ENCODE measurements at regions not wholly inside any gene's neighbourhood (a gene's known extent, or its start where the extent isn't known, plus 50 kb on each side); places are given as distances from the start of the nearest gene placed in this dataset.
A peak's percentile ranks its signal among the peaks of the same experiment; 100 is the strongest.
"Not testable (repeated sequence)": the region's sequence is repeated elsewhere in the genome, so short reads cannot be mapped to it uniquely, and the experiment has no call there.

DNA sequence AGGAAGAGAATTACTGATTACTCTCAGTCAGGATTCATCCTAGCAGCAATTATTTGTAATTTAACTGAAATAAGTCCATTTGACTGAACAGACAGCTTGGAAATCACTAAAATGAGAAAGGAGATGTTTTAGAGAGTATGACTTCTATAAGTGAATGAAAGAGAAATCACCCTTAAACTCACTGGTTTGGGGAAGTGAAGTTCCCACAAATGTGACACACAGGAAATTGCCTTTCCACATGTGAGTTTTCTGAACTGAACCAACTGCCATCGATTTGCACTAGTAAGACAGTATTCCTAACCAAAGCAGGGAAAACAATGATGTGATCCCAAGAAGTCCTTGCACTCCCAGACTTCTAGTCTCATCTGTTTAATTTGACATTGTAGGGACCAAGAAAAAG is 110.5 kb downstream of the FAM72C start:
- DNase-seq (ENCODE audit: low spot score in 2 of 2); H3K27ac Mint-ChIP-seq; H3K36me3 Mint-ChIP-seq; H3K4me1 Mint-ChIP-seq; ATAC-seq; H3K9me3 Mint-ChIP-seq; H3K4me3 Mint-ChIP-seq: not testable (repeated sequence)

DNA sequence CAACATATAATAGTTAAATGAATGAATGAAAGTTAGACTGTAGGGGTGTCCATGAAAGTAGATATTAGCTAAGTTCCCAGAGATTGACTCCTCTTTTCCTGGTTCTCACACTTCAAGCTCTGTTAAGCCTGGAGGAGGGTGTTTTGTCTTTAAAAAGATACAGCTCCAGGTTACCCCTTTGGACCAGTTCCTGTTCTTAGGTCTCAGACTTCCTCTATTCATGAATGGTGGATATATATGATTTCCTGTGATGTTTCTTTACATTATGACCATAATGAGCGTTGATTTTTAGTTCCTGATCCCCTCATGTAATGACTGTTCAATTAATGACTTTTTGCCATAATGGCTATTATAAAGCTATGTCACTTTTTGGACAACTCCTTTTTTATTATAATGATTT is 115.9 kb downstream of the FAM72C start:
- not testable (repeated sequence) for ATAC-seq

DNA sequence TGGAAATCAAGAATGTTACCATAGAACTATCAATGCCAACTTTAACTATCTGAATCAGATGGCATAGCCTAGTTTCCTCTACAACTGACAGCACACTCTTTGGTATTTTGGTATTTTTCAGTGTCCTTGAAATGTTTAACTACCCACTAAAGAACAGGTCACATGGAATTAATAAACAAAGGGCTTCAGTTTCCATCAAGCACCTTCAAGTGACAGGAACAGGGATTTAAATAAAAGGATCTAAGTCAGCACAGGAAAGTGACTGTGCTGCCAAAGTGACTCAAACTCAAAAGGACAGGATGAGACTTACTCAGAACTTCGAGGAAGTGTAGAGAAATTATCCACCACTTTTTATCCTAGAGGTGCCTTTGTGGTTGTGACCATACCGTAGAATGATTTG is 117.7 kb downstream of the FAM72C start:
- not testable (repeated sequence) for H3K4me1 Mint-ChIP-seq; H3K4me3 Mint-ChIP-seq; H3K36me3 Mint-ChIP-seq; DNase-seq (ENCODE audit: low spot score in 2 of 2); ATAC-seq; H3K9me3 Mint-ChIP-seq; H3K27ac Mint-ChIP-seq

More for the DNA sequence above, 115.9 kb downstream of the FAM72C start:
- not testable (repeated sequence) for H3K27ac Mint-ChIP-seq; H3K4me1 Mint-ChIP-seq; H3K36me3 Mint-ChIP-seq; H3K9me3 Mint-ChIP-seq; H3K4me3 Mint-ChIP-seq; DNase-seq (ENCODE audit: low spot score in 2 of 2)

DNA sequence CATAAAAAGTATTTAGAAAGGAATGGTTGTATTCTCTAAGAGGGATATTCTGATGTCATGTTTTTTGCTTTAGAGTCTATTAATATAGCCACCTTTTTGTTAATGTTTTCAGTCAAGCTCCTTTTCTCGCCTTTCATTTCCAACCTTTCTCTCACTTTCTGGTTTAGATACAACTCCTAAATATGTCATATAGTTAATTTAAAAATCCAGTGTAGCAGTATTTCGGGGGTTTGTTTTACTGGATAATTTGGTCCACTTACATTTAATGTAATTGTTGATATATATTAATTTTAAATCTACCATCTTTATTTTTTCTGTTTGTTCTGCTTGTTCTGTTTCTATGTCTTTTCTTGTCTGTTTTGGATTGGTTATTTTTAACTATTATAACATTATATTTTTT is 121.1 kb downstream of the FAM72C start:
- not testable (repeated sequence) for H3K27ac Mint-ChIP-seq; H3K36me3 Mint-ChIP-seq; H3K9me3 Mint-ChIP-seq; H3K4me3 Mint-ChIP-seq; H3K4me1 Mint-ChIP-seq; ATAC-seq; DNase-seq (ENCODE audit: low spot score in 2 of 2)

DNA sequence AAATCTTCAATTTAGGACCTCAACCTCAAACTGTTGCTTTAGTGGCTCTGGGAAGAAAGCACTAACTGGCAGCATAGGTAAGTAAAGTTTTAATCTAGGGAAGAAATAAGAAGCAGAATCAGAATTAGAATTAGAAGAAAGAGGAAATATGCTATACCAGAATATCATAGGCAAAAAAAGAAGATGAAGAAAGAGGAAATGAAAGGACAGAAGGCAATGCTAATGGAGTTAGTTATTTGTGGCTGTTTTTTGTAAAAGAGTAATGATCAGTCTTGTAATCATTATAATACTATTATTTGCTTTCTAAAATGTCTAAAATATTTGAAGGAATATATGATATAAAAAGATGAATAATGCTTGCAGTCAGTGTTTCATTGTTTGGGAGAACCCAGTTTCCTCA is 122.9 kb downstream of the FAM72C start:
- H3K27ac Mint-ChIP-seq; H3K36me3 Mint-ChIP-seq; H3K4me3 Mint-ChIP-seq; H3K4me1 Mint-ChIP-seq; DNase-seq (ENCODE audit: low spot score in 2 of 2); H3K9me3 Mint-ChIP-seq; ATAC-seq: not testable (repeated sequence)

DNA sequence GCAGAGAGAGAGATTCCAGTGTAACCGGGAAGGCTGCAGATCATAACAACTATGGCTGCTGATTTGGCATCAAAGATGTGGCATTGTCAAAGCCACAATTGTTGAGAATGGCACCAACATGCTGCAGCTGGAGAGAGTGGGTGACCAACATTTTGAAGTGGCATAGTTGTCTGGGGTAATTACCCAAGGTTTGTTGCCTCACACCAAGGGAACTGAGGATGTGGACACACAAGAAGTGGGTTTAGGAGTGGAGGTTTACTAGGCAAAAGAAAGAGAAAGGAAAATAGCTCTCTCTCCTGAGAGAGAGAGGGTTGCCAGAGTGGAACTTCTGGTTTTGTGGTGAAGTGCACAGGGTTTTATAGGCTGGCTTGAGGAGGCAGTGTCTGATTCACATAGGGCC is 126.6 kb downstream of the FAM72C start:
- DNase-seq (ENCODE audit: low spot score in 2 of 2); H3K9me3 Mint-ChIP-seq; H3K36me3 Mint-ChIP-seq; H3K27ac Mint-ChIP-seq; H3K4me1 Mint-ChIP-seq; H3K4me3 Mint-ChIP-seq; ATAC-seq: not testable (repeated sequence)

DNA sequence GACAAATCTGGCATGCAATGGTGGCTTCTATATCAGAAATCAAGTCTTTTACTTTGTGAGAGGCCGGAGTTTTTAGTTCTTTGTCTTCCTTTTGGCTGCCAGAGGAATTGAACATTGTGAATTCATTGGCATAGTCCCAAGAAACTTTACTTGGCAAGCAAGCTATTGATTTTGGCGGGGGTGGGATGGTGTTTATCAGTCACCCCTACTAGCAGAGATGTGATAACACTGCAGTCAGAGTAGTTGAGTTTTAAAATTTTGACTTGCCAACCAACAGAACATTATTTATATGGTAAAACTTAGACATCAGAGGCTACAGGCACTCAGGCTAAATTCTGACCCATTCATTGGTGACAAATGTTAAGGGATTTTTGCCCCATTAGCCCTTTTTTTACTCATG is 129.7 kb downstream of the FAM72C start:
- ATAC-seq; H3K27ac Mint-ChIP-seq; H3K9me3 Mint-ChIP-seq; DNase-seq (ENCODE audit: low spot score in 2 of 2); H3K4me3 Mint-ChIP-seq; H3K36me3 Mint-ChIP-seq; H3K4me1 Mint-ChIP-seq: not testable (repeated sequence)

DNA sequence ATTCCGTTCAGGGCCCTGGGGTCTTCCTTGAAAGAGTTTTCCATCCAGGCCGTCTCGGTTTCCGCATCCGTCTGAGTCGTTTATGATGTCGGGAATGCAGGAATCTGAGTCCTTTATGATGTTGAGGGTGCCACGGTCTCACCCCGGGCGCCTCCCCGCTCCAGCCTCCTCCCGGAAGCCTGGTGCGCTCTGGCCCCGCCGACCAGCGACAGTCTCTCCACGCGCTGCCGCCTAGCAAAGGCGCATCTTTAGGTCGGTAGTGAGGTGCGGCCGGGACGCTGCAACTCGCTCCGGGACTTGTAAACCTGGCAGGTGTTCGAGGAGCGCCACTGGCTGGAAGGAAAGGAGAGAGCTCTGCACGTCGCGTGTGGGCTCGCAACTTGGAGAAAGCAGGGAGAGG is 132.6 kb downstream of the FAM72C start:
- peak; percentile 68 for ATAC-seq
- not testable (repeated sequence) for H3K9me3 Mint-ChIP-seq; H3K27ac Mint-ChIP-seq; H3K4me3 Mint-ChIP-seq; H3K36me3 Mint-ChIP-seq; H3K4me1 Mint-ChIP-seq; DNase-seq (ENCODE audit: low spot score in 2 of 2)

DNA sequence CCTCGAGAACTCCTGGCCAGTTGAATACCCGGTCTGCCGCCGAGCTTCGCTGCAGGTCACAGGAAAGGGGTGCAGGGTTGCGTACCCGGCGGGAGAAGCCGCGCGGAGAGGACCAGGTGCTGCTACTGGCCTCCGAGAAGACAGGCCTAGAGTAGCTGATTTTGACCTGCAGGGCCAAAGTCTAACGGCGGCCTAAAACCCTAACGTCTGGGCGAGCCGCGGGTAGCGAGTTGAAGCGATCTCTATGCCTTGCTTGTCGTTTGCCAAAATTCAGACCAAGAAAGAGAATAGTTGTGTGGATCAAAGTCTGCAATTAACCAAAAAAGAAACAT is 133.2 kb downstream of the FAM72C start:
- H3K9me3 Mint-ChIP-seq; ATAC-seq; H3K4me1 Mint-ChIP-seq; H3K36me3 Mint-ChIP-seq; H3K27ac Mint-ChIP-seq; DNase-seq (ENCODE audit: low spot score in 2 of 2); H3K4me3 Mint-ChIP-seq: not testable (repeated sequence)

DNA sequence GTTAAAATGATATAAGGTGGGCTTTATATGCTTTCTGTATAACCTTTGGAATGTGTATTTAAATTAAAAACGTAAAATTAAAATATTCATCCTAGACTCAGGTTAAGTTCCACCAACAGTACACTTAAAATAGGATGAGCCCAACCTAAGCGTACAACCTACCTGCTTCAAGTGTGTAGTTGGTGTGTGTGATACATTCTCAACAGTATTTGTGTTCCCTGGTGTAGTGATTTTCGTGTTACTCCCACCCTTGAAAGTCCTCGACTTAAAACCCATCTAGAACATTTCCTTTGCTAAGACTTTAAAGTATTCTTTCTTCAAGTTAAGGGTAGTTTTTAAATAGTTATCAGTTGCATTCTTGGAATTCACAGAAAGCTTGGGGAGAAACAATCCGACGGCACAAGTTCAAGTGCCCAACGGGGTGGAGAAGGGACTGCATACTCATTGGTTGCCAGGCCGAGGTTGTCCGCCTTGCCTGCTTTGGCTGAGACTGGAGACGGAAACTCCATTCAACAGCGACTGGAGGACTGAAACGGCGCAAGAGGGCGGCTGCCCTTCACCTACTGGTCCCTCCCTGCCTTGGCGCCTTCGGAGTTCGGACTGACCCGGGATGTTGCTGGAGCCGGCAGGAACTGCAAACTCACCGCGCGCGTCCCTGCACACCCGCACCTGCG is 133.7 kb downstream of the FAM72C start:
- not testable (repeated sequence) for DNase-seq (ENCODE audit: low spot score in 2 of 2); H3K27ac Mint-ChIP-seq; H3K9me3 Mint-ChIP-seq; H3K36me3 Mint-ChIP-seq; H3K4me3 Mint-ChIP-seq; H3K4me1 Mint-ChIP-seq; ATAC-seq

DNA sequence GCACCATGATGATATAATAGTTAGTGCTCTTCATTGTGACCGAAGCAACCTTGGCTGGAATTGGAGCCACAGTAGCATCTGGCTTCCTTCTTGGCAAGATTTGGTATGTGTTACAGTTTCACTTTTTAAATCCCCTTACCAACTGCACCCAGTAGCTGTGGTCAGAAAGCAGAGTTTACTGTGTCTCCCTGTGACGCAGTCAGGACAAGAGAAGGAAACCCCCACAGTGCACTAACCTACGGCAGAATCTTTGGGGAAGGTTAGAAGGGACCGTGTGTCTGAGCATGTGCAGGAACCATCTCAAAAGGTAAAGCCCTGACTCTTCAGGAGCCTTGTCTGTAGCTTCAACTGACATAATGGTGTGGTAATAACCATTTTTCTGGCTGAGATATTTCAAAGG is 138.4 kb downstream of the FAM72C start:
- H3K27ac Mint-ChIP-seq; H3K9me3 Mint-ChIP-seq; H3K36me3 Mint-ChIP-seq; H3K4me1 Mint-ChIP-seq; H3K4me3 Mint-ChIP-seq; DNase-seq (ENCODE audit: low spot score in 2 of 2): not testable (repeated sequence)
- ATAC-seq: peak; percentile 16

DNA sequence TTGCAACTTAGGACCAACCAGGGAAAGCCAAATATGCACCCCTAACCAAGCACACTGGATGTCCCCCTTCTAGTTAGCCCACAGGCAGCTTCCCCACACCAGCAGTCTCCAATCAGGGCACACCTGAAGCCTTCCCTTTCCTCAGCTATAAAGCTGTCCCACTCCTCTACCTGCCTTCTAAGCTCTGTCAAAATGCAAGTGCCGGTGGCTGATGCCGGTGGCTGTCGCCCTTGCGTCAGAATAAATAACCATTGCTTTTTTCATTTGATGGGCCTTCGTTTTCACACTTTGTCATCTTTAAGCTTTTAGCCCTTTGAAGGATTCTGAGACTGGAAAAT is 139.4 kb downstream of the FAM72C start:
- H3K4me3 Mint-ChIP-seq; DNase-seq (ENCODE audit: low spot score in 2 of 2); H3K36me3 Mint-ChIP-seq; H3K9me3 Mint-ChIP-seq; H3K27ac Mint-ChIP-seq; H3K4me1 Mint-ChIP-seq; ATAC-seq: not testable (repeated sequence)

DNA sequence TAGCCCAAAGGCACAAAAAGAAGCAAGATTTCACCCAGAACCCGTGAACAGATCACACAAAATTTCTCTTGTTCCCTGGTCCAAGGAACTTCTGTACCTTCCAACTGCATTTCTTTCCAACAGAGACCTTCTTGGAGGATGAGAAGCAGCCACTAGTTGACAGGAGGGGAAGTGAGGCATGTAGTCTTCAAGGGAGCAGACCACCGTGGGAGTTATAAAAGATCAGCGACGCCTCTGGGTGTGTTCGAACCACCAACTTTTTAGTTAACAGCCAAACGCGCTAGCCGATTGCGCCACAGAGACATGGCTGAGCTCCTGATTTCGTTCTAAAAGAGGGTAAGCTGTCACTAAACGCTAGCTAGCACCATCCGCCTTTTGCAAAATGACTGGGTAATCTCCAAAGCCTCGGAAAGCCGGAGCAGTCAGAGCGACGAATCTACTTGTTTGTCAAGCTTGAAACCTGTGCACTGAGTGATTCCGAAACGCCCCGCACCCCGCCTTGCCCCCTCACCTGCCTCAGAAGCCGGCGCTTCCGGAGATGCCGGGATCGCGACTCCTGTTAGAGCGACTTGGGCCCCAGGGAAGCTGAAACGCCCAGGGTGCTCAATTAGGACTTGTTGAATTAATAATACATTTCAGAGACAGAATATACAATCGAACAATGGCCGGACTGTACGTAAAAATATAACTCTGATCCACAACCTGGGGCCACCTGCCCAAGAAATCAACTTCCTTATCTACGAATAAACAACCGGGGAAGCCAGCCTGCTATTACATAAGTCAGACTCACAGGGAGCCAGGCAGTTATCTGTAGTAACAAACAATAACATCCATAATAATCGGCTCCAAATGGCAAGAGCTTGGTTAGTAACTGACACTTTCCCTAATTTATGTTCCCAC is 140.1 kb downstream of the FAM72C start:
- H3K36me3 Mint-ChIP-seq; DNase-seq (ENCODE audit: low spot score in 2 of 2); H3K4me3 Mint-ChIP-seq; H3K27ac Mint-ChIP-seq; H3K9me3 Mint-ChIP-seq; H3K4me1 Mint-ChIP-seq: not testable (repeated sequence)
- peak; percentile 69 for ATAC-seq

DNA sequence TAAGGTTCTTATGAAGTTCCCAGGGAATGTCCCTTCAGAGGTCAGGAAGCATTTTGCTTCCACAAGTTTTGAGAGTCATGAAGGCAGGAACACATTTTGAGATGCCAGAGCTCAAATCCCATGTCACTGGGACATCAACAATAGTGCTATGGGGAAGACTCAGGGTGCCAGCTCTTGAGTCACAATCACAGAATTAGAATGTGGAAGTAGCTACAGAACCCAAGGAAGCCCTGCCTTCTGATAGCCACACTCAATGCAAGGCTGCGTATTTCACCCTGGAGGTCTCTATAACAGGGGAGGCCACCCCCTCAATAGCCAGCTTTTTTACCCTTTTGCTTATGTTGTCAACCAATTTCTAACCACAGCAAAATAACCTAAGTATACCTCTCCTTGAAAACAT is 145.6 kb downstream of the FAM72C start:
- not testable (repeated sequence) for H3K4me1 Mint-ChIP-seq; H3K36me3 Mint-ChIP-seq; DNase-seq (ENCODE audit: low spot score in 2 of 2); H3K9me3 Mint-ChIP-seq; H3K4me3 Mint-ChIP-seq; H3K27ac Mint-ChIP-seq; ATAC-seq

DNA sequence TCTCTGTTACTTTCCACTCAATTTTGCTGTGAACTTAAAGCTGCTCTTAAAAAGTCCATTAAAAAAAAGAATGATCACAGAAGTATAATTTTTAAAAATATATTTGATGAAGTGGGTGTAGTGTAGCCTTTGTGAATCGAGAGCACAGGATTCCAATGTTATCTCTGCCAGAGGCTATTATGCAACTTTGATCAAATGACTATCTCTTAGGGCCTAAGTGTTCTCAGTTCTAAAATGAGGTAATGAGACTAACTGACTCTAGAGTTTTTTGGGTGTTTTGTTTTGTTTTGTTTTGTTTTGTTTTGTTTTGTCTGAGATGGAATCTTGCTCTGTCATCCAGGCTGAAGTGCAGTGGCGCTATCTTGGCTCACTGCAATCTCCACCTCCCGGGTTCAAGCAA is 147.5 kb downstream of the FAM72C start:
- not testable (repeated sequence) for H3K36me3 Mint-ChIP-seq; H3K27ac Mint-ChIP-seq; H3K4me3 Mint-ChIP-seq; H3K9me3 Mint-ChIP-seq; DNase-seq (ENCODE audit: low spot score in 2 of 2); ATAC-seq; H3K4me1 Mint-ChIP-seq

DNA sequence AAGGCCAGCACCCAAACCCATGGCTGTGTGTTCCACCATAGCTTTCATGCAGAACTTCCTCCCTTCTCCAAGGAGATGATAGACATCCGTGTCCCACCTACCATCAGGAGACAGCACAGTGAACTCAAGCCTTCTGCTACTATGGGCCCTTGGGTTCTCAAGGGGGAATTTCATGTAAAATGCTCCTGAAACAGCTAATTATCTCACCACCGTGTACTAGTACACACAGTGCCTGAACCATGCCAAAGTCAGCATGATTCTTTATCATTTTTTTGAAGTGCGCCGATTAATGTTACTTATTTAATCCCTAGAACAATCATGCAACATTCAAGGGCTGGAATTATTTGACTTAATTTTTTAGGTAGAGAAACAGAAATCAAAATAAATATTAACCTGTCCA is 151.7 kb downstream of the FAM72C start:
- H3K27ac Mint-ChIP-seq; H3K4me1 Mint-ChIP-seq; H3K4me3 Mint-ChIP-seq; H3K9me3 Mint-ChIP-seq; ATAC-seq; H3K36me3 Mint-ChIP-seq; DNase-seq (ENCODE audit: low spot score in 2 of 2): not testable (repeated sequence)
